H1 (cell line): ENCODE measurements at regions not wholly inside any gene's neighbourhood (a gene's known extent, or its start where the extent isn't known, plus 50 kb on each side); places are given as distances from the start of the nearest gene placed in this dataset.
"Not testable (repeated sequence)": the region's sequence is repeated elsewhere in the genome, so short reads cannot be mapped to it uniquely, and the experiment has no call there.

Source experiments
- CTCF ChIA-PET: fragments of 300-600 bp; sonication (Branson Sonifier 250); formaldehyde crosslinking; loops from one replicate; lab custom pipeline; 2021; ENCODE audit not compliant: partially characterized antibody; lab: Charles Lee
- POLR2A ChIA-PET: fragments of 300-600 bp; sonication (Branson Sonifier 250); formaldehyde crosslinking; loops from one replicate; lab custom pipeline; 2021; ENCODE audit warnings: inconsistent platforms; ENCODE audit not compliant: partially characterized antibody; lab: Charles Lee
- DNase-seq, 2 experiments: peaks; one replicate each; pipeline versions ENCODE4 v3.0.0 to v3.0.0-alpha.2; 2010 to 2022; ENCODE audit warnings: low spot score in 2 of 2, low read depth in 1 of 2, mixed read lengths in 1 of 2
- FAIRE-seq: peaks from 2 replicates; lab custom pipeline; 2011; peaks lifted over from hg19 to GRCh38; lab: Jason Lieb, UNC
- H2AFZ ChIP-seq: 2 replicates; pipeline ENCODE4 v1.8.1; 2012; ENCODE audit warnings: low read length, inconsistent platforms
- H2AK5ac ChIP-seq: 2 replicates; pipeline ENCODE4 v1.6.1; 2013; ENCODE audit warnings: low read depth, low read length
- H2BK120ac ChIP-seq: replicated peaks from 2 replicates; pipeline ENCODE3; 2013; ENCODE audit warnings: low read depth, low read length, inconsistent platforms
- H2BK12ac ChIP-seq: 2 replicates; pipeline ENCODE4 v1.6.1; 2013; ENCODE audit warnings: low read depth, low read length
- H2BK15ac ChIP-seq: 2 replicates; pipeline ENCODE4 v1.6.1; 2013; ENCODE audit warnings: low read length
- H2BK20ac ChIP-seq: 2 replicates; pipeline ENCODE4 v1.6.1; 2013; ENCODE audit warnings: low read length
- H2BK5ac ChIP-seq: 2 replicates; pipeline ENCODE4 v1.6.1; 2013; ENCODE audit warnings: low read depth, low read length
- H3K14ac ChIP-seq: 2 replicates; pipeline ENCODE4 v1.6.1; 2013; ENCODE audit warnings: inconsistent platforms; ENCODE audit not compliant: insufficient read length
- H3K18ac ChIP-seq: 2 replicates; pipeline ENCODE4 v1.6.1; 2013; ENCODE audit warnings: low read length; ENCODE audit errors: extremely low read depth
- H3K23ac ChIP-seq: 2 replicates; pipeline ENCODE4 v1.6.1; 2013; ENCODE audit warnings: inconsistent platforms; ENCODE audit not compliant: insufficient read length
- H3K23me2 ChIP-seq: 2 replicates; pipeline ENCODE4 v1.6.1; 2013; ENCODE audit warnings: low read depth, low read length
- H3K27ac ChIP-seq: 2 replicates; pipeline ENCODE4 v1.6.1; 2011; ENCODE audit warnings: low read depth, low read length, inconsistent platforms
- H3K27me3 ChIP-seq, 4 experiments: replicated peaks in 1 of 4; 1 replicate in 1 of 4; 2 replicates in 3 of 4; pipeline versions ENCODE4 v1.6.1 to v1.8.1; 2011 to 2013; ENCODE audit warnings: low read length in 3 of 4, mild to moderate bottlenecking in 3 of 4, inconsistent platforms in 2 of 4, mixed read lengths in 2 of 4, moderate library complexity in 1 of 4; ENCODE audit not compliant: control insufficient read depth in 3 of 4, insufficient read depth in 3 of 4; ENCODE audit errors: extremely low read depth in 1 of 4
- H3K36me3 ChIP-seq, 4 experiments: 2 replicates each; pipeline versions ENCODE4 v1.6.1 to v1.8.1; 2011 to 2013; ENCODE audit warnings: mild to moderate bottlenecking in 4 of 4, low read length in 3 of 4, moderate library complexity in 2 of 4, control low read depth in 1 of 4, inconsistent platforms in 1 of 4; ENCODE audit not compliant: insufficient read depth in 4 of 4, control insufficient read depth in 2 of 4
- H3K4ac ChIP-seq: replicated peaks from 2 replicates; pipeline ENCODE3; 2013; ENCODE audit warnings: low read length, low read depth, mixed read lengths, inconsistent platforms; ENCODE audit not compliant: insufficient read length
- H3K4me1 ChIP-seq, 4 experiments: replicated peaks in 1 of 4; 1 replicate in 1 of 4; 2 replicates in 3 of 4; pipeline versions ENCODE4 v1.6.1 to v1.8.1; 2011 to 2013; ENCODE audit warnings: low read length in 3 of 4, inconsistent platforms in 2 of 4, mixed read lengths in 1 of 4; ENCODE audit not compliant: insufficient read depth in 4 of 4, control insufficient read depth in 3 of 4
- H3K4me2 ChIP-seq, 2 experiments: 2 replicates each; pipeline versions ENCODE4 v1.6.1 to v1.8.1; 2011 to 2013; ENCODE audit warnings: low read depth in 2 of 2, low read length in 2 of 2, control low read depth in 1 of 2, inconsistent platforms in 1 of 2, mild to moderate bottlenecking in 1 of 2; ENCODE audit not compliant: insufficient read depth in 1 of 2
- H3K4me3 ChIP-seq, 4 experiments: fragments of 200-600, 300-600 bp in 1 of 4; sonication (generic), shearing (Covaris generic), sonication (Bioruptor Twin) in 1 of 4; 2 replicates each; pipeline versions ENCODE4 v1.5.1 to v1.8.1; 2011 to 2016; ENCODE audit warnings: low read length in 4 of 4, low read depth in 3 of 4, control low read depth in 2 of 4, inconsistent platforms in 2 of 4, mild to moderate bottlenecking in 2 of 4, mixed read lengths in 1 of 4, moderate library complexity in 1 of 4; ENCODE audit not compliant: insufficient read depth in 2 of 4; ENCODE audit errors: extremely low read depth in 1 of 4
- H3K56ac ChIP-seq: replicated peaks from 2 replicates; pipeline ENCODE3; 2013; ENCODE audit warnings: low read depth, mild to moderate bottlenecking, mixed read lengths, low read length, inconsistent platforms; ENCODE audit not compliant: insufficient read length
- H3K79me1 ChIP-seq: 2 replicates; pipeline ENCODE4 v1.6.1; 2013; ENCODE audit warnings: low read depth, low read length, control low read depth
- H3K79me2 ChIP-seq, 2 experiments: 2 replicates each; pipeline versions ENCODE4 v1.6.1 to v1.8.1; 2012 to 2013; ENCODE audit warnings: low read length in 2 of 2, mild to moderate bottlenecking in 2 of 2, inconsistent platforms in 1 of 2; ENCODE audit not compliant: insufficient read depth in 2 of 2, control insufficient read depth in 1 of 2
- H3K9ac ChIP-seq, 4 experiments: replicated peaks in 1 of 4; 1 replicate in 1 of 4; 2 replicates in 3 of 4; pipeline versions ENCODE4 v1.6.1 to v1.8.1; 2011 to 2013; ENCODE audit warnings: low read depth in 3 of 4, low read length in 3 of 4, control low read depth in 2 of 4, mild to moderate bottlenecking in 2 of 4, moderate library complexity in 2 of 4, inconsistent platforms in 1 of 4; ENCODE audit errors: extremely low read depth in 1 of 4
- H3K9me3 ChIP-seq, 2 experiments: 2 replicates each; pipeline versions ENCODE4 v1.6.1 to v1.8.1; 2012 to 2013; ENCODE audit warnings: mild to moderate bottlenecking in 2 of 2, moderate library complexity in 2 of 2, control low read depth in 1 of 2, inconsistent platforms in 1 of 2, low read depth in 1 of 2, low read length in 1 of 2, mixed read lengths in 1 of 2; ENCODE audit not compliant: insufficient read depth in 2 of 2
- H4K20me1 ChIP-seq, 2 experiments: replicated peaks in 1 of 2; 2 replicates each; pipeline versions ENCODE3 to v1.8.1; 2011 to 2013; ENCODE audit warnings: inconsistent platforms in 2 of 2, low read length in 2 of 2, mild to moderate bottlenecking in 1 of 2; ENCODE audit not compliant: insufficient read depth in 2 of 2, control insufficient read depth in 1 of 2
- H4K5ac ChIP-seq: 2 replicates; pipeline ENCODE4 v1.6.1; 2013; ENCODE audit warnings: low read length, low read depth, mixed read lengths, inconsistent platforms; ENCODE audit not compliant: insufficient read length
- H4K8ac ChIP-seq: 2 replicates; pipeline ENCODE4 v1.8.0; 2013; ENCODE audit warnings: mild to moderate bottlenecking, moderate library complexity, low read length, inconsistent platforms; ENCODE audit not compliant: insufficient read depth; ENCODE audit errors: extremely low read depth
- H4K91ac ChIP-seq: replicated peaks from 2 replicates; pipeline ENCODE3; 2013; ENCODE audit warnings: low read length, mixed read lengths, inconsistent platforms; ENCODE audit not compliant: insufficient read length
- WGBS, 2 experiments: shearing (Covaris generic) in 1 of 2; methylation state at CpG; one replicate each; pipeline versions ENCODE4 v1.1.6 to v1.1.7; 2013 to 2015; ENCODE audit warnings: low lambda C conversion rate in 2 of 2, mixed read lengths in 2 of 2, inconsistent platforms in 1 of 2, low coverage in 1 of 2, missing lambda C conversion rate in 1 of 2; ENCODE audit not compliant: insufficient replicate concordance in 2 of 2, insufficient coverage in 1 of 2, insufficient read length in 1 of 2; ENCODE audit errors: extremely low coverage in 1 of 2, missing lambda C conversion rate in 1 of 2; 5-methylcytosine and 5-hydroxymethylcytosine counted together

DNA sequence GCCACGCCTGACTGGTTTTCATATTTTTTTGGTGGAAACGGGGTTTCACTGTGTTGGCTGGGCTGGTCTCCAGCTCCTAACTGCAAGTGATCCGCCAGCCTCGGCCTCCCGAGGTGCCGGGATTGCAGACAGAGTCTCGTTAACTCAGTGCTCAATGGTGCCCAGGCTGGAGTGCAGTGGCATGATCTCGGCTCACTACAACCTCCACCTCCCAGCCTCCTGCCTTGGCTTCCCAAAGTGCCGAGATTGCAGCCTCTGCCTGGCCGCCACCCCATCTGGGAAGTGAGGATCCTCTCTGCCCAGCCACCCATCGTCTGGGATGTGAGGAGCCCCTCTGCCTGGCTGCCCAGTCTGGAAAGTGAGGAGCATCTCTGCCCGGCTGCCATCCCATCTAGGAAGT is 92.7 kb downstream of the ZNF675 start:
- WGBS, 2 experiments, result 97% methylated on average over 9 of the region's 12 CpGs; no CpG with 5 or more reads in 1 of the 2 experiments
- H3K36me3 ChIP-seq, H3K4ac ChIP-seq, H2BK20ac ChIP-seq, H2BK12ac ChIP-seq, H4K8ac ChIP-seq, POLR2A ChIA-PET, H3K4me2 ChIP-seq, H3K4me3 ChIP-seq, H3K23me2 ChIP-seq, H3K79me2 ChIP-seq, DNase-seq, H2BK120ac ChIP-seq, H3K23ac ChIP-seq, H3K4me1 ChIP-seq, H3K18ac ChIP-seq, H2AFZ ChIP-seq, H4K20me1 ChIP-seq, H3K27me3 ChIP-seq, H3K14ac ChIP-seq, H3K27ac ChIP-seq, H2BK15ac ChIP-seq, H3K9ac ChIP-seq, FAIRE-seq, H3K56ac ChIP-seq, H2BK5ac ChIP-seq, H2AK5ac ChIP-seq, H4K5ac ChIP-seq, H3K79me1 ChIP-seq, H4K91ac ChIP-seq: not testable (repeated sequence)
- CTCF ChIA-PET, result interaction anchor here (0.6 kb wide), 1 partner anchor 63 kb away, joined by 3 read pairs; no protein-coding TSS in a partner anchor
- H3K9me3 ChIP-seq, result peaks cover 20 to 34% of the 10 kb centered on the region in 2 experiments
